Mammary epithelial cell (primary cell): ENCODE measurements at regions not wholly inside any gene's neighbourhood (a gene's known extent, or its start where the extent isn't known, plus 50 kb on each side); places are given as distances from the start of the nearest gene placed in this dataset.

Experiments
- CTCF ChIP-seq, 2 donors: IDR thresholded peaks in 1 of 2; conservative IDR thresholded peaks in 1 of 2; 2 replicates each; pipeline ENCODE4 v1.5.1; 2011 to 2012; ENCODE audit warnings: inconsistent platforms in 2 of 2, low read length in 2 of 2, mild to moderate bottlenecking in 2 of 2, control low read depth in 1 of 2, low read depth in 1 of 2; ENCODE audit not compliant: insufficient read depth in 1 of 2; ENCODE audit errors: extremely low read depth in 1 of 2
- EZH2 ChIP-seq: IDR thresholded peaks from 2 replicates; pipeline ENCODE4 v1.6.1; 2012; ENCODE audit warnings: low read length, inconsistent platforms, borderline replicate concordance

GRCh38 chr2:11097854-11098387 lies 57.3 kb upstream of the SLC66A3 start:
- TF ChIP-seq CTCF (conservative IDR thresholded peaks at IDR 0.05 in 1 of 2, IDR thresholded peaks at IDR 0.05 in 1 of 2; ENCODE audit: extremely low read depth in 1 of 2, insufficient read depth in 1 of 2, low read depth in 1 of 2, low read length in 2 of 2) (no peak), EZH2 (no peak)
